Transverse colon (tissue), 4 donors: ENCODE measurements at regions not wholly inside any gene's neighbourhood (a gene's known extent, or its start where the extent isn't known, plus 50 kb on each side); places are given as distances from the start of the nearest gene placed in this dataset.

Experiments
- DNase-seq: peaks from one replicate; pipeline ENCODE4 v3.0.0-alpha.2; 2019
- H3K27ac ChIP-seq, 4 donors: fragments of 200-600 bp; sonication (generic); 2 replicates each; pipeline ENCODE4 v1.5.1; 2016 to 2018; ENCODE audit warnings: inconsistent platforms in 4 of 4
- H3K27me3 ChIP-seq: fragments of 200-600 bp; sonication (generic); 2 replicates; pipeline ENCODE4 v1.5.1; 2017; ENCODE audit warnings: inconsistent platforms
- H3K36me3 ChIP-seq, 4 donors: fragments of 200-600 bp; sonication (generic); 2 replicates each; pipeline ENCODE4 v1.5.1; 2017 to 2019; ENCODE audit warnings: inconsistent platforms in 4 of 4
- H3K4me1 ChIP-seq, 4 donors: fragments of 200-600 bp; sonication (generic); 2 replicates each; pipeline ENCODE4 v1.5.1; 2017 to 2020; ENCODE audit warnings: inconsistent platforms in 4 of 4
- H3K4me3 ChIP-seq, 4 donors: fragments of 200-600 bp; sonication (generic); 1 replicate in 1 of 4; 2 replicates in 3 of 4; pipeline versions ENCODE4 v1.5.1 to v1.6.1; 2017 to 2019; ENCODE audit warnings: inconsistent platforms in 4 of 4
- H3K9me3 ChIP-seq, 2 donors: fragments of 200-600 bp; sonication (generic); 2 replicates each; pipeline ENCODE4 v1.5.1; 2017 to 2019; ENCODE audit warnings: inconsistent platforms in 2 of 2
- CTCF ChIP-seq, 5 experiments: fragments of 200-600 bp in 3 of 5; fragments of 450-650 bp in 2 of 5; sonication (generic) in 3 of 5; IDR thresholded peaks; 1 replicate in 2 of 5; 2 replicates in 3 of 5; pipeline ENCODE4 v1.5.1; 2016 to 2017; ENCODE audit warnings: antibody characterized with exemption in 5 of 5, inconsistent platforms in 3 of 5, mild to moderate bottlenecking in 2 of 5, moderate library complexity in 1 of 5
- EP300 ChIP-seq: sonication (generic); formaldehyde crosslinking; IDR thresholded peaks from one replicate; pipeline ENCODE4 v1.6.1; 2017; ENCODE audit warnings: antibody characterized with exemption, low read depth
- POLR2A ChIP-seq: fragments of 450-650 bp; IDR thresholded peaks from one replicate; pipeline ENCODE4 v1.6.1; 2016; ENCODE audit warnings: antibody characterized with exemption, mild to moderate bottlenecking, moderate library complexity
- POLR2AphosphoS5 ChIP-seq, 3 donors: sonication (generic); formaldehyde crosslinking; IDR thresholded peaks; one replicate each; pipeline ENCODE4 v1.6.1; 2016; ENCODE audit warnings: antibody characterized with exemption in 3 of 3
- whole genome bisulfite sequencing, 2 donors: methylation state at CpG; one replicate each; pipeline ENCODE4 v1.1.5; 2018; ENCODE audit warnings: low coverage in 1 of 2; 5-methylcytosine and 5-hydroxymethylcytosine counted together
- in situ Hi-C, 4 donors: fragments of 200-750 bp; cut with MboI; loops; one replicate each; pipeline versions ENCODE4 v1.15.0 to v1.15.1; 2017; ENCODE audit warnings: low sequenced_read_pairs in 3 of 4, low pct_ligation_motif_present in 1 of 4, low pct_unique_long_range_greater_than_20kb in 1 of 4
- intact Hi-C: fragments of 100-400 bp; cut with DNase I; formaldehyde crosslinking; loops from one replicate; pipeline ENCODE4 v1.15.1; 2023; ENCODE audit warnings: low total_unique reads

- TF ChIP-seq POLR2AphosphoS5 (IDR thresholded peaks at IDR 0.05) (no peak), POLR2A (no peak), CTCF (IDR thresholded peaks at IDR 0.05) (no peak), EP300 (no peak)
- in situ Hi-C loops = no loop called here
- no peaks in the 10 kb centered on the region for H3K27me3 ChIP-seq
- H3K27ac ChIP-seq = no peak overlapping the region
- no peaks in the 10 kb centered on the region for H3K36me3 ChIP-seq
- DNase-seq = no peak
- intact Hi-C loops = no loop called here
- 57% methylated on average over 1 to 2 of the region's 2 CpGs for WGBS, 2 donors
- no peaks in the 10 kb centered on the region for H3K9me3 ChIP-seq
- H3K4me3 ChIP-seq = no peak overlapping the region
- peaks cover 0 to 8% (median 0%) of the 10 kb centered on the region in 4 donors for H3K4me1 ChIP-seq
These were observed 94.3 kb upstream of the IL6 start for GRCh38 chr7:22632674-22633073.

- Histone ChIP-seq H3K27me3 (no peaks in the 10 kb centered on the region), H3K4me1 (peaks cover 0 to 8% (median 0%) of the 10 kb centered on the region in 4 donors), H3K27ac (no peak overlapping the region), H3K4me3 (no peak overlapping the region), H3K36me3 (no peaks in the 10 kb centered on the region), H3K9me3 (no peaks in the 10 kb centered on the region)
- WGBS, 2 donors = 31 to 50% methylated on average over 2 of the region's 2 CpGs
- no peak for DNase-seq
- intact Hi-C loops (no loop called here), in situ Hi-C loops (no loop called here)
- TF ChIP-seq POLR2A = no peak
- TF ChIP-seq EP300 = no peak
- no peak for TF ChIP-seq POLR2AphosphoS5 (IDR thresholded peaks at IDR 0.05)
- no peak for TF ChIP-seq CTCF (IDR thresholded peaks at IDR 0.05)
These were observed 95.3 kb upstream of the IL6 start for GRCh38 chr7:22631730-22632129.

- Histone ChIP-seq H3K4me1 (peaks cover 0 to 8% (median 0%) of the 10 kb centered on the region in 4 donors), H3K4me3 (no peak overlapping the region), H3K9me3 (no peaks in the 10 kb centered on the region), H3K36me3 (no peaks in the 10 kb centered on the region), H3K27ac (no peak overlapping the region), H3K27me3 (no peaks in the 10 kb centered on the region)
- intact Hi-C loops (no loop called here), in situ Hi-C loops (no loop called here)
- no peak for TF ChIP-seq POLR2A
- 94 to 100% methylated on average over 1 to 7 of the region's 7 CpGs for WGBS, 2 donors
- DNase-seq = no peak
These were observed 96.9 kb upstream of the IL6 start for GRCh38 chr7:22630069-22630468.

- no peak for DNase-seq
- no peaks in the 10 kb centered on the region for H3K9me3 ChIP-seq
- no peak overlapping the region for H3K4me3 ChIP-seq
- in situ Hi-C loops = no loop called here
- no peaks in the 10 kb centered on the region for H3K27me3 ChIP-seq
- intact Hi-C loops = no loop called here
- H3K27ac ChIP-seq = no peak overlapping the region
- H3K36me3 ChIP-seq = no peaks in the 10 kb centered on the region
- H3K4me1 ChIP-seq = peaks cover 0 to 8% (median 0%) of the 10 kb centered on the region in 4 donors
- no peak for TF ChIP-seq EP300
- no peak for TF ChIP-seq POLR2AphosphoS5 (IDR thresholded peaks at IDR 0.05)
- no peak for TF ChIP-seq CTCF (IDR thresholded peaks at IDR 0.05)
- no peak for TF ChIP-seq POLR2A
These were observed 97.9 kb upstream of the IL6 start for GRCh38 chr7:22629056-22629455.

- Histone ChIP-seq H3K4me3 (no peak overlapping the region), H3K27ac (no peak overlapping the region), H3K27me3 (no peaks in the 10 kb centered on the region), H3K4me1 (peaks cover 0 to 2% (median 0%) of the 10 kb centered on the region in 4 donors), H3K9me3 (no peaks in the 10 kb centered on the region), H3K36me3 (no peaks in the 10 kb centered on the region)
- TF ChIP-seq CTCF (IDR thresholded peaks at IDR 0.05) (no peak), POLR2A (no peak), EP300 (no peak), POLR2AphosphoS5 (IDR thresholded peaks at IDR 0.05) (no peak)
- WGBS, 2 donors = 89% methylated on average over 1 of the region's 1 CpG; no CpG with 5 or more reads in 1 of the 2 donors
- in situ Hi-C loops (no loop called here), intact Hi-C loops (no loop called here)
- DNase-seq = no peak
These were observed 98.9 kb upstream of the IL6 start for GRCh38 chr7:22628112-22628511.
